HG02763 (cell line): ENCODE measurements at regions not wholly inside any gene's neighbourhood (a gene's known extent, or its start where the extent isn't known, plus 50 kb on each side); places are given as distances from the start of the nearest gene placed in this dataset.

Experiments used
- ATAC-seq: cut with Tn5 transposase; IDR thresholded peaks from one replicate; pipeline ENCODE4 v1.9.1; 2021; ENCODE audit warnings: mild to moderate bottlenecking, moderate library complexity; ENCODE audit not compliant: unreplicated experiment

DNA sequence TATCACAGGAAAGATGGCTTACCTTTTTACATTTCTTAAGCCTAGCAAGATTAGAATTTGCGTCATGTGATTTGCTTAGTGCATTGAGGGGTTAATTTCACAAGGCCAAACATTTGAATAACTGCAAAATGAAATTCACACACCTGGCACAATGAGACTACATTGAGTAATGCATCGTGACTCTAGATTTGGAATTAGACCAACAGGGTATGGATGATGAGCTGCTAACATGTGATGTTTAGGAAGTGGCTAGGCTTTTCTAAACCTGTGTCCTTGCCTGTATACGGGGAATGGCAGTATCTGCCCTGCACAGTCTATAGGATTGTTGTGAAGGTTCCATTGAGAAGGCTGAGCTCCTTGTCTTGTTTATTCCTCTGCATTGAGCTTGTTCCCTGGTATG is 160.1 kb downstream of the MFSD1 start:
- no peak for ATAC-seq

- no peak for ATAC-seq
These were observed 168.2 kb downstream of the MFSD1 start for GRCh38 chr3:158970006-158970405.

- ATAC-seq: no peak
These were observed 173.1 kb downstream of the MFSD1 start for GRCh38 chr3:158974904-158975303.

DNA sequence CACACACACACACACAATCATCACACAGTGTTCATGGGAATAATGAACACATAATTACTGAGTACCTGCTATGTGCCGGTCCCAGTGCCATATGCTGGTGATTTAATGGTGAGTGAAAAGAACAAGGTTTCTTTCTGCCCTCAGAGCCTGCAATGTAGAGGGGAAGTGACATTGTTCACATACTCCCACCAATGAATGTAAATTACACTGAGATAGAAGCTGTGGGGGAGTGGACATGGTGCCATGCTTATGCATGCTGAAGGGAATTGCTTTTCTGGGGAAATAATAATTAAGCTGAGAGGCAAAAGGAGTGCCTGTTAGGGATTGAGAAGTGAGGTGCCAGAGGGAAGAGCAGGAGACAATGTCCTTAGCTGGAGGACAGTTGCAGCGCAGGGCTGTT is 175.1 kb downstream of the MFSD1 start:
- ATAC-seq: no peak

DNA sequence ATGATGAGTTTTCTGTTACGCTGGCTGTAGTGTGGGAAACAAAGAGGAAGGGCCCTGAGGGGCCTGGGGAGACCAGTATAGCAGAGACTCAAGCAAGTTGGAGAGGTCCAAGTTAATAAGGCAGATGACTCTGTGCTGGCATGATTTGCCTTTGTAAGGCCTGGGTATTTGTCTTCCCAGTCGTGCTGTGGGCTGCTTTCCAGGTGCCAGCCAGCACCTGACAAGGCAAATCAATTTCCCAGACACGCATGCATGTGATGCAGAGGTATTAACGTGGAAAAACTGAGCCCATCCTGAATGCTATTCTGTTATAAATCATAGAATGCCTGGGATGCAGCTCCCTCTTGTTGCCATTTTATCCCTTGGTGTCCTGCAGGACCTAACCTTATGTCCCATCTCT is 175.6 kb downstream of the MFSD1 start:
- no peak for ATAC-seq

DNA sequence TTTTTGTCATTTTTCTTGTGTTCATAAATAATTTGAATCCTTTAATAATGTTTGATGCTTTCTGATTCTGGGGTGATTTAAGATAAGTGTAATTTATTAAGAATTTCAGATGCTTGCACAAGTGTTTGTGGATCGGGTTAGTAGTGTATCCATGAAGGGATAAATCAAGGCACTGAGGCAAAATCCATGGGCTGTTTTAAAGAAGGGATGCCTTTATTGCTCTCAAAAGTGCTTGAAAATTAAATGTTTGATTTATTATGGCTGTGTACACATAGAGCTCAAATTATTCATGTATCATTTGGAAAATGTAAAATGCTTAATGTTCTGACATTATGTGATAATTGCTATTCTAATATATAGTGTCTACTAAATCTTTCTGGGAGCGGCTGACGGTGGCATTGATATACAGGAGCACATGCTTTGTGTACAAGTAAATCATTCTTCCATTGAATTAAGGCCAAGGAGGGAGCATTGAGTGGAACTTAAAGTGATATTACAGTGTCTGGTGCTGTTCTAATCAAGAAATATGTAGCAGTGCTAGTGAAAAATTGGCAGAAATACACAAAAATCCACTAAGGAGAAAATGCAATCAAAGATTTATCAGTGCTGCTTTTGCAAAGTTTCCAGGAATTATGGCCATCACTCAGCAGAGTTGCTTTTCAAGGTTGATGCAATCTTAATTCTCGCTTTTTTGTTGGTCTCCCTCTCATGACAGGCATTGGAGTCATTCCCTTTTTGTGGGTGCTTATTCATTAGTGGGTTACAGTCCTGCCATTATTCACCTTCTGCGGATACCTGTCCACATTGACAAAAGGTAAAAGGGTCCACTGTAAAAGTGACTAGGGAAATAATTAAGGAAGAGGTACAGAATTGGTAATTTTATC is 181.6 kb downstream of the MFSD1 start:
- no peak for ATAC-seq

DNA sequence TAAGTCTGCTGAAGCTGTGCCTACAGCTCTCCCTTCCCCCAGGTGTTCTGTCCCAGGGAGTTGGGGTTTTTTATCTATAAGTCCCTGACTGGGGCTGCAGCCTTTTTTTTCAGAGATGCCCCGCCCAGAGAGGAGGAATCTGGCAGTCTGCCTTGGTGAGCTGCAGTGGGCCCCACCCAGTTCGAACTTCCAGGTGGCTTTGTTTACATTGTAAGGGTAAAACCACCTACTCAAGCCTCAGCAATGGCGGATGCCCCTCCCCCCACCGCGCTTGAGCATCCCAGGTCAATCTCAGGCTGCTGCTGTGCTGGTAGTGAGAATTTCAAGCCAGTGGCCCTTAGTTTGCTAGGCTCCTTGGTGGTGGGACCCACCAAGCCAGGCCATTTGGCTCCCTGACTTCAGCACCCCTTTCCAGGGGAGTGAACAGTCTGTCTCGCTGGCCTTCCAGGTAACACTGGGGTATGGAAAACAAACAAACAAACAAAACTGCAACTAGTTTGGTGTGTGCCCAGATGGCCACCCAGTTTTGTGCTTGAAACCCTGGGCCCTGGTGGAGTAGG is 189.4 kb downstream of the MFSD1 start:
- ATAC-seq: no peak

GRCh38 chr3:158992463-158992862 is 190.6 kb downstream of the MFSD1 start:
- no peak for ATAC-seq

DNA sequence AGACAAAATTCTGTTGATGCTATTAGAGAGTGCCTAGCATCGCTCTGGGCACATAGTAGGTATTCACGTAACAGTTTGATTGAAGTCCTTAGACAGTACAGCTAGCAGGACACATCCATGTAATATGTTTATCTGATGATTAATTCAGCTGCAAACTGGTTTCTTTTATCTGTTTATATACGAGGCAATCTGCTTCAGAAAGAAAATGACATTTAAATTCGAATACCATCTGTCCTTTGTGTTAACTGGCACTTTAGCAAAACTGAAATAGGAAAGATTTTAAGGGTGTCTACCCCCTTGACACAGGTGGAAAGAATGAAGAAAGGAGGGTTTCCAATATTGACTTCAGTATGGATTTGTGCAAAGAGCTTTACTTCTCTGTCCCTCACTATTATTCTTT is 192.5 kb downstream of the MFSD1 start:
- no peak for ATAC-seq

DNA sequence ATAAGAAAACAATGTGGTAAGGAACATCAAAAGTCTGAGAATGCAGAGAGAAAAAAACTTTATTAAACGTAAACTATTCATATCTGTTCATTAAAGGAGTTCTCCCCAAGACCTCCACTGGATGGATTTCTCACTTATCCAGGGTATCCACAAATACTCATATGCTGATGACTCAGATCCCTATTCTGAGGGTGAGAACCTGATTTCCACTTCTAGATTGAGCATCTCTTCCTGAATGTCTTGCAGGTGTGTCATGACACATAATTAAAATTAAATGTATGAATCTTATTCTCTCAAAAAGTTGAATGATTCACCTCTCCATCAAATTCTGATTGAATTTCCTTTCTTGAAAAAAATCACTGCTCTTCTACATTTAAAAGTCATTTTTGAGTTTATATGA is 199.9 kb downstream of the MFSD1 start:
- ATAC-seq: no peak

DNA sequence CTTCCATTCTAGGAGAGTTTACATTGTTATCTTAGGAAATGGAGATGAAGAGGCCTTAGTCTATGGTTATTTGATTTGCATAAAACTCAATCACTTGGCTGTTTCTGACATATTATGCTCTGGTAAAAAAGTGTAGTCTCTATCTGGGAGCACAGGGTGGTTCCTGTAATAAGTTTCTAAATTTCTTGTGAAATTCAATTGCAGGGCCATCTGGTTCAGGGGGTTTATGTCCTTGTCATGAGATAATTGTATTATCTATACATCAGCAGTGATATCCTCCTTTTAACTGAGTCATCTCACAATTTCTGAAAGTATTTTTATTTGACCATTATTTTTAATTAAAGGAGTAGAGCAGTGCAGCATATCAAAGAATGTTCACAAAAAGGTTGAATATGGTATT is 203.3 kb downstream of the MFSD1 start:
- ATAC-seq: no peak

DNA sequence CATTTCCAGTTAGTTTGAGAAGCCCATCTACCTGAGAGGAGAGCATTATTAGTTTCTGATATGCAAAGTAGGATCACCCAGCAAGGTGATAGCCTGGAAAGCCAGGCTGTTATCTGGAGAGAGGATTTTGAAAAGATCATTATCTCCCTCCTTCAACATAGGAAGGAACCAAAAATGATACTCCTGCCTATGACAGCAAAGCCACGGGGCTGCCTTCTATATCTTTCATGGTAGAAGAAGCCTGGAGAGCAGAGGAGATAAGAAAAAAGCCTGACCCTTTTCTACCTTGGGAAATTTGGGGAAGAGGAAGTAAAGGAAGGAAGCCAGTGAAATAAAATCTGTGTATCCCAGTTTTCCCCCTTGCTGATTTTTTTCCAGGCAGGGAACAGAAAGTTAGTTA is 205.5 kb downstream of the MFSD1 start:
- ATAC-seq: no peak

GRCh38 chr3:159008401-159008800 is 206.5 kb downstream of the MFSD1 start:
- no peak for ATAC-seq

DNA sequence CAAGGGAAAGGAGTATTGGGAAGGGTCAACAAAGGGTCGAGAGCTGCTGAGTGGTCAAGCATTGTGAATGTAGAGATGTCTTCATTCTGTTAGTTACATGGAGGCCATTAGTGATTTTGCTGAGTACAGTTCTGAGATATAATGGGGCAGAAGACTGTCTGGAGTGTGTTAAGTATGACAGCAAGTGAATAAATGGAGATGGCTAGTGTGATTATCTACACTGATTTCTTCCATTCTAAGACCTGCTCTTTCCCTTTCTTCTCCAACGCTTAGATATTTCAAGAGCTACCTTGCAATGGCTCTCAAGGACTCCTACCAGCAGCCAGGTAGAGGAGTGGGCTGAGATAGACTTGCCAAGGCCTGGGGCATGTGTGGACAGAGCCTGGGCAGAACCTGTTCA is 216.5 kb downstream of the MFSD1 start:
- ATAC-seq: no peak

DNA sequence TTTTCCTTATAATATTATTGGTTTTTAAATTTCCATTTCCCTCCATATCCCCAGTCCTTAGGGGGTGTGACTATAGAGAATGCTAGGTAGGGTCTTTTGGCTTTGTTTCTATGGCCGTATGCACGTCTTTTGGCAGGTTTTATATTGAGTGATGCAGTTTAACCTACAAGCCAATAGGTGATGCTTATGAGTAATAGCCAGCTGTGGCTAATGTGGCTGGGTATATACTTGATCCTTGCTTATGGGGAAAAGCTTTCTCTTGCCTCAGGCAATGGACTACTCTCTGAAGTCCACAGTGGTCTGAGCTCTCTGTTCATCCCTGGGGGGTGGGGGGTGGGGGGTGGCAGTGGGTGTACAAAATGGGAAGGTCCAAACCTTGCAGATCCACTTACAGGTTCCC is 223.9 kb downstream of the MFSD1 start:
- no peak for ATAC-seq

DNA sequence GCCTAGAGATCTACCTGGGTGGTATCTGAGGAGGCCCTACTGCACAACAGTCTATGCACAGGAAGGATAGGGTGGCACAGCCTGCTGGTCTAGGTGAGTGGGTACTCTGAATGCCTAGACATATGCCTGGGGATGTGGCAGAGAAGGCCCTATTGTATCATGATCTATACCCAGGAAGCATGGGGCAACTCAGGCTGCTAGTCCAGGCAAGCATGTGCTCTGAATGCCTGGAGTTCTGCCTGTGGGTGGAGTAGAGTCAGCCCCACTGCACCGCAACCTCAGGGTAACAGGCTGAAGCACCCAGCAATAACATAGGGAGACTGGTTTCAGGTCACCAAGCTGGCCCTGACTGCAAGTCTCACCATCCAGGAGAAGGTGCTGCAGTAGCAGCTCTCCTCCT is 224.7 kb downstream of the MFSD1 start:
- ATAC-seq: no peak

GRCh38 chr3:159028706-159029105 is 226.9 kb downstream of the MFSD1 start:
- no peak for ATAC-seq

DNA sequence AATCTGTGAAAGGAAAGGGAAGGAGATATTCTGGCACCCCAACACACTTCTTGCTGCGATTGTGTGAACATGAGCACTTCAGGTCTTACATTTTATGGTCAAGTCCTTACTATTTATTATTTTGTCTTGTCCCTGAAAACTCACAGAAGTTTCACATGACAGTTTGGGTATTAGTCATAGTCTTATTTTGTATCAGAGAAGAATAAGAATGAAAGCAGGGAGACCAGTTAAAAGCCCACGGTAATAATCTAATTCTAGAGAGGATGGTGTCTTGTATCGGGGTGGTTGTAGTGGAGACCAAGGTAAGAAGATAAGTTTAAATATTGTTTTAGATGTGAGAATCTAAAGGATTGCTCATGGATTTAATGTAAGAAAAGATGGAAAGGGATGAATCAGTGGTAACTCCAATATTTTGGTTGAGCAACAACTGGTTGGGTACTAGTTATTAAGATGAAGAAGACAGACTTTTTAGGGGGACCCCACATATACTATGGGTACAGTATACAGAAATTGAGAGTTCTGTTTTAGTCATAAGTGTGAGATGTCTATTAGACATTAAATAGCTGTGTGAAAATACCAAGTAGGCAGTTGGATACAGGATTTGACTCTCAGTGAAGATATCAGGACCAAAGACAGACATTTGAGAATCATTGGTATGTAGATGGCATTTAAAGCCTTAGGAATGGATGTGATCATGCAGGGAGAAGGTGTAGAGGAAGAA is 227.6 kb downstream of the MFSD1 start:
- ATAC-seq: no peak

GRCh38 chr3:159030138-159030670 is 228.3 kb downstream of the MFSD1 start:
- no peak for ATAC-seq

GRCh38 chr3:159030886-159031679 is 229.2 kb downstream of the MFSD1 start:
- no peak for ATAC-seq

- no peak for ATAC-seq
These were observed 230.5 kb downstream of the MFSD1 start for GRCh38 chr3:159032311-159032710.
